C4-2B (cell line): ENCODE measurements at regions not wholly inside any gene's neighbourhood (a gene's known extent, or its start where the extent isn't known, plus 50 kb on each side); places are given as distances from the start of the nearest gene placed in this dataset.
"Not testable (repeated sequence)": the region's sequence is repeated elsewhere in the genome, so short reads cannot be mapped to it uniquely, and the experiment has no call there.

Experiments
- H3K27ac ChIP-seq: fragments of 450-650 bp; 2 replicates; pipeline ENCODE4 v1.5.1; 2017
- ZFX ChIP-seq: fragments of 450-650 bp; IDR thresholded peaks from 2 replicates; pipeline ENCODE4 v1.6.1; 2017
- TF ChIP-seq, protein P1 (sequence below): fragments of 450-650 bp; conservative IDR thresholded peaks from 2 replicates; pipeline ENCODE4 v1.5.1; 2017; ENCODE audit warnings: mild to moderate bottlenecking

DNA sequence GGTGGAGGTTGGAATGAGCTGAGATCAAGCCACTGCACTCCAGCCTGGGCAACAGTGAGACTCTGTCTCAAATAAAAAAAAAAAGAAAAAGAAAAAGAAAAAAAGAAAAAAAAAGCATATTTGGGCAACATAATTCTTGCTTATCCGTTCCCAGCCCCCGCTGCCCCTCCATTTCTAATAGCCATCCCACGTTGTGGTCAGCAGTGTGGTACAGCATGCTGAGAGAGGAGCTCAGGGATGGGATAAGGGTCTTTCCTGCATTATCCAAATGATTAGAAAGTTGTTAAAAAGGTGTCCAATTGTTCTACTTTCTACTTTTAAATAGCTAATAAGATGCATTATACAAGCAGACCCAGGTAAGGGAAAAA, 104.9 kb upstream of the ZNF92 start:
- TF ChIP-seq ZFX = no peak
- TF ChIP-seq, protein P1, sequence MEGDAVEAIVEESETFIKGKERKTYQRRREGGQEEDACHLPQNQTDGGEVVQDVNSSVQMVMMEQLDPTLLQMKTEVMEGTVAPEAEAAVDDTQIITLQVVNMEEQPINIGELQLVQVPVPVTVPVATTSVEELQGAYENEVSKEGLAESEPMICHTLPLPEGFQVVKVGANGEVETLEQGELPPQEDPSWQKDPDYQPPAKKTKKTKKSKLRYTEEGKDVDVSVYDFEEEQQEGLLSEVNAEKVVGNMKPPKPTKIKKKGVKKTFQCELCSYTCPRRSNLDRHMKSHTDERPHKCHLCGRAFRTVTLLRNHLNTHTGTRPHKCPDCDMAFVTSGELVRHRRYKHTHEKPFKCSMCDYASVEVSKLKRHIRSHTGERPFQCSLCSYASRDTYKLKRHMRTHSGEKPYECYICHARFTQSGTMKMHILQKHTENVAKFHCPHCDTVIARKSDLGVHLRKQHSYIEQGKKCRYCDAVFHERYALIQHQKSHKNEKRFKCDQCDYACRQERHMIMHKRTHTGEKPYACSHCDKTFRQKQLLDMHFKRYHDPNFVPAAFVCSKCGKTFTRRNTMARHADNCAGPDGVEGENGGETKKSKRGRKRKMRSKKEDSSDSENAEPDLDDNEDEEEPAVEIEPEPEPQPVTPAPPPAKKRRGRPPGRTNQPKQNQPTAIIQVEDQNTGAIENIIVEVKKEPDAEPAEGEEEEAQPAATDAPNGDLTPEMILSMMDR = no peak
- H3K27ac ChIP-seq = no peak overlapping the region

DNA sequence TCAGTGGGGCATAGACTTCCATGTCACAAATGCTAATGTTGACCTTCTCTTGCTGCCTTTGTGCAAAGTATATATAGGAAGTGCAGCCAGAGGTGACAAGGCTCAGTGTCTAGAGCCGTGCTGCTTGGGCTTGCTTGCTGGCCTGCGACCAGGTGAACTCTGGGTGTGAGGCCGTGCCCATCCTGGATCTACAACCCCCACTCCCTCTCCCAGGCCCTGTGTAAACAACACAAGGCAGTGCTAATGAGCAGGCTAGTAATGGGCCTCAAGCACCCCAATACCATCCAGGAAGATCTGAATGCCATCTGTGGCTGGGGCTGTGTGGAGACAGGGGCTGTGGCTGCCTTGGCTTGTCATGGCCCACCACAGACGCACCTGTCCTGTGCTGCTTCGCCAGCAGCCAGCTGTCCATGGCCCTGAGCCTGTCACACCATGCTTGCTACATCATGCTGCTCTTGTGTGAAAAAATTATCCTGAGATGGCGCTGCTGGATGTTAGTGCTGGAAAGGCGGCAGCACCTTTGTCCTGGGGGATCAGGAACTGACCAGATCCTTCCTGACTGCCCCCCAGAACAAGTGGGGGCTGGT, 107.6 kb upstream of the ZNF92 start:
- no peak for TF ChIP-seq ZFX
- TF ChIP-seq, protein P1 = no peak
- H3K27ac ChIP-seq = no peak overlapping the region

DNA sequence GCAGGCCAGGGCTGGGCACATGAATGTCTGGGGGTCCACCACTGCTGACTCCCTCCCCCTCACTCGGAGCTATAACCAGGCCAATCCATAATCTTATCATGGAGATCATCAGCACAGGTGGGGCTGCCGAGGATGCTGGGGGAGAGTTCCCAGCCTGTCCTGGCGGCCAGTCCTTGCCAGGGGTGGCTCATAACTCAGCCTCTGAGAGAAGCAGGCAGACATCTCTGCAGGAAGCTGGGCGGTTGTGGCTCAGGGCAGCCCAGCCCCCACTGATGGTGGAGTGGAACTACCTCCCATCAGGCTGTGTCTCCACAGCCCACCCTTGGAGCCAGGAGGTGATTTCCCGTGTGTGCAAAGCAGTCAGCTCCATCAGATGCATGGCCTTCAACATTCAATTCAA, 109.4 kb upstream of the ZNF92 start:
- H3K27ac ChIP-seq = no peak overlapping the region
- TF ChIP-seq ZFX = no peak
- TF ChIP-seq, protein P1 = no peak

DNA sequence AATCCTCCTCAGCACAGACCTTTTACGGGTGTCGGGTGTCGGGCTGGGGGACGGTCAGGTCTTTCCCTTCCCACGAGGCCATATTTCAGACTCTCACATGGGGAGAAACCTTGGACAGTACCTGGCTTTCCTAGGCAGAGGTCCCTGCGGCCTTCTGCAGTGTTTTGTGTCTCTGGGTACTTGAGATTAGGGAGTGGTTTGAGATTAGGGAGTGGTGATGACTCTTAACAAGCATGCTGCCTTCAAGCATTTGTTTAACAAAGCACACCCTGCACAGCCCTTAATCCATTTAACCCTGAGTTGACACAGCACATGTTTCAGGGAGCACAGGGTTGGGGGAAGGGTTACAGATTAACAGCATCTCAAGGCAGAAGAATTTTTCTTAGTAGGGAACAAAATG, 113.0 kb upstream of the ZNF92 start:
- H3K27ac ChIP-seq = not testable (repeated sequence)

DNA sequence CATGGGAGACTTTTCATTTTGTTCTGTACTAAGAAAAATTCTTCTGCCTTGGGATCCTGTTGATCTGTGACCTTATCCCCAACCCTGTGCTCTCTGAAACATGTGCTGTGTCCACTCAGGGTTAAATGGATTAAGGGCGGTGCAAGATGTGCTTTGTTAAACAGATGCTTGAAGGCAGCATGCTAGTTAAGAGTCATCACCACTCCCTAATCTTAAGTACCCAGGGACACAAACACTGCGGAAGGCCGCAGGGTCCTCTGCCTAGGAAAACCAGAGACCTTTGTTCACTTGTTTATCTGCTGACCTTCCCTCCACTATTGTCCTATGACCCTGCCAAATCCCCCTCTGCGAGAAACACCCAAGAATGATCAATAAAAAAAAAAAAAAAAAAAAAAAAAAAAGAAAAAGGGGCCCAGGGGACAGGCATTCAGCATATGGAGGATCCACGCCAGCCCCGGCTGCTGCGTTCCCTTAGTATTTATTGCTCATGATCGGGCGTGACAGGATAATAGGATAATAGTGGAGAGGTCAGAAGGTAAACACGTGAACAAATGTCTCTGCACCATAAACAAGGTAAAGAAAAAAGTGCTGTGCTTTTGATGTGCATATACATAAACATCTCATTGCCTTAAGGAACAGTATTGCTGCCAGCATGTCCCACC, 113.7 kb upstream of the ZNF92 start:
- H3K27ac ChIP-seq = not testable (repeated sequence)

DNA sequence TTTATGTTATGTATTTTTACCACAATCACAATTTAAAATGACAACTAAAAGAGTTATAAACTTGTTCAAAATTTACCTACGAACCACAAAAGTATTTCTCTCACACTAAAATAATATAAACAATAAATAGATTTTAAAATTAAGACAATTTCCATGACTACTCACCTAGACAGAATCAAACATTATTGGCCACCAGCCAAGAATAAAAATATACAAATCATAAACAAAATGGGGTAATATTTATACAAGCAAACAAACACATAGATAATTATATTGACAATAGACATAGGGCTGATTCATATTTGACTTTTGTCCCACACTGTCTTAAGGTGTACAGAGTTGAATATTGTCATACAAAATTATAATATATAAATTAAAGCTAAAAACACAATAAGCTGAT, 119.6 kb upstream of the ZNF92 start:
- TF ChIP-seq ZFX = no peak
- TF ChIP-seq, protein P1 = no peak
- H3K27ac ChIP-seq = no peak overlapping the region

DNA sequence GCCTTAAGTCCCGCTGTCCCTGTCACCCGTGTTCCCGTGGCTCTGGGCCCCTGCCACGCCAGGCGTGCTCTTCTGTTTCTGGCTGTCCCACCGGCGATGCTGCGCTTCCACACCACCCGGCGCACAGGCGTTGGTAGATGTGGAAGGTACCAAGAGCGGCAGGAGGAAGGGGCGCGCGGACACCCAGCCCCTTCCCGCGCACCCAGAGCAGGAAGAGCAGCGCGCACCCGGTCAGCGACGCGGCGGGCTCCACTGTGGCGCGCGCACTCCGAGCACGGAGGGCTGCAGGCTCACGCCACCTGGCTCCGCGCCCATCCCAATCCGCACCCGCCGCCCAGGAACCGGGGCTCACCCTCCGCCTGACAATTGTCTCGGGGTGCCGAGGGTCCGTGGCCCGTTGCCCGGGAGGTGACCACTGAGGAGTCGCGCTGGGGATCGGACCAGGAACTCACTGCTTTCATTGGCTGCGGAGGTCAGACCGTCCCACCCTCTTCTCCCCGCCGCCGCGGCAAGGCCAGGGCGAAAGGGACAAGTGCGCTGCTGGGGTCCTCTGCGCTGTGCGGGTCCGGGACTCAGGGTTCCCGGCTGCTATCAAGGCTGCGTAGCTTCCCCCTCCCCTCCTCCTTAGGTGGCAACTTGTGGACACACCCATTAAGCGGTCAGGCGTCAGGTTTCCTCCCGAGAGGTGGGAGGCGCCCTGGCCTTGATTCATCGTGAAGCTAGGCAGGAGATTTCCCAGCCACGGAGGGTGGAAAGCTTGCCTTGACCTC, 121.6 kb upstream of the ZNF92 start:
- TF ChIP-seq ZFX = no peak
- TF ChIP-seq, protein P1 = no peak
- H3K27ac ChIP-seq = peak overlapping the region; percentile 61

DNA sequence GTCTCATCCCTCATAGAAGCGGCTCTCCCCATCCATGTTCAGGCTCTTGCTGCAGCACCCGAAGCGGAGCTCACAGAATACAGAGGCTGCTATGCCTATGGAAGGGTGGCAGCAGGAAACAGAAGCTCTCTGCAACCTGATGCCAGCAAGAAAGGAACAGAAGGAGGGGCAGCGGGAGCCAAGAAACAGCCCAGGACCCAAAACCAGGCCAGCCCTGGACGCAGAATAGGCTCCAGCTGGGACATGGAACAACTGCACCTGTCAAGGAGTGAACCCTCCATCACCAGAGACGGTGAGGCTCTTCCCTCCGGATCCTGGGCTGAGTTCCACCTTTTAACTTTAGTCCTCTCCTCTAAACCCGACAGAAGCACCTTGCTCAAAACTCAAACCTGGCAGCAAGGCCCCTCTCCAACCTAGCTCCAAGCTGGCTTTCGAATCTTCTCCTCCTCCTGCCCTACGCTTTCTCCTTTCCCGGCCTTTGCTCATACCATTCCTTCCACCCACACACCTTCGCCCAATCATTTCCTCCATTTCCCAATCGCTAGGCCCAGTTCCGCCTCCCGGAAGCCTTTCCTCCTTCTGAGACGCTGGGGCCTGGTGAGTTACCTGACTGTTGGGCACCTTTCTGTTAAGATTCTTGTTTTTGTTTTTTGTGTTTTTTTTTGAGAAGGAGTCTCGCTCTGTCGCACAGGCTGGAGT, 122.8 kb upstream of the ZNF92 start:
- no peak overlapping the region for H3K27ac ChIP-seq
- TF ChIP-seq, protein P1 = no peak
- TF ChIP-seq ZFX = no peak
